Gastrocnemius medialis (tissue), 4 donors: ENCODE measurements at regions not wholly inside any gene's neighbourhood (a gene's known extent, or its start where the extent isn't known, plus 50 kb on each side); places are given as distances from the start of the nearest gene placed in this dataset.
"Not testable (repeated sequence)": the region's sequence is repeated elsewhere in the genome, so short reads cannot be mapped to it uniquely, and the experiment has no call there.

ENCODE experiments used
- POLR2A ChIP-seq, 2 donors: fragments of 450-650 bp; IDR thresholded peaks; one replicate each; pipeline ENCODE4 v1.6.1; 2017; ENCODE audit warnings: antibody characterized with exemption in 2 of 2, mild to moderate bottlenecking in 2 of 2, moderate library complexity in 2 of 2
- TF ChIP-seq, protein P1 (sequence below), 5 experiments: fragments of 450-650 bp in 3 of 5; fragments of 200-600 bp in 2 of 5; sonication (generic) in 2 of 5; IDR thresholded peaks in 4 of 5; conservative IDR thresholded peaks in 1 of 5; 1 replicate in 4 of 5; 2 replicates in 1 of 5; pipeline ENCODE4 v1.5.1; 2016 to 2019; ENCODE audit warnings: antibody characterized with exemption in 5 of 5, mild to moderate bottlenecking in 3 of 5, moderate library complexity in 3 of 5

- TF ChIP-seq, protein P1, sequence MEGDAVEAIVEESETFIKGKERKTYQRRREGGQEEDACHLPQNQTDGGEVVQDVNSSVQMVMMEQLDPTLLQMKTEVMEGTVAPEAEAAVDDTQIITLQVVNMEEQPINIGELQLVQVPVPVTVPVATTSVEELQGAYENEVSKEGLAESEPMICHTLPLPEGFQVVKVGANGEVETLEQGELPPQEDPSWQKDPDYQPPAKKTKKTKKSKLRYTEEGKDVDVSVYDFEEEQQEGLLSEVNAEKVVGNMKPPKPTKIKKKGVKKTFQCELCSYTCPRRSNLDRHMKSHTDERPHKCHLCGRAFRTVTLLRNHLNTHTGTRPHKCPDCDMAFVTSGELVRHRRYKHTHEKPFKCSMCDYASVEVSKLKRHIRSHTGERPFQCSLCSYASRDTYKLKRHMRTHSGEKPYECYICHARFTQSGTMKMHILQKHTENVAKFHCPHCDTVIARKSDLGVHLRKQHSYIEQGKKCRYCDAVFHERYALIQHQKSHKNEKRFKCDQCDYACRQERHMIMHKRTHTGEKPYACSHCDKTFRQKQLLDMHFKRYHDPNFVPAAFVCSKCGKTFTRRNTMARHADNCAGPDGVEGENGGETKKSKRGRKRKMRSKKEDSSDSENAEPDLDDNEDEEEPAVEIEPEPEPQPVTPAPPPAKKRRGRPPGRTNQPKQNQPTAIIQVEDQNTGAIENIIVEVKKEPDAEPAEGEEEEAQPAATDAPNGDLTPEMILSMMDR (IDR thresholded peaks at IDR 0.05 in 4 of 5, conservative IDR thresholded peaks at IDR 0.05 in 1 of 5), result not testable (repeated sequence)
- TF ChIP-seq POLR2A (IDR thresholded peaks at IDR 0.05), result not testable (repeated sequence)
Measured at GRCh38 chrX:89631858-89632257, 289.9 kb upstream of the TGIF2LX start.
